GM23338 (cell line): ENCODE measurements at regions not wholly inside any gene's neighbourhood (a gene's known extent, or its start where the extent isn't known, plus 50 kb on each side); places are given as distances from the start of the nearest gene placed in this dataset.

ENCODE experiments used
- ATAC-seq: fragments of 200-7000 bp; cut with Tn5 transposase; 3 replicates; pipeline ENCODE4 v1.9.1; 2020
- DNase-seq: peaks from one replicate; pipeline ENCODE4 v3.0.0-alpha.2; 2015; ENCODE audit warnings: low spot score
- H2AFZ ChIP-seq: fragments of 200-600 bp; sonication (generic); 2 replicates; pipeline ENCODE4 v1.8.0; 2016; ENCODE audit warnings: antibody characterized with exemption, mild to moderate bottlenecking, moderate library complexity
- H3F3A ChIP-seq: fragments of 200-600 bp; sonication (generic); replicated peaks from 2 replicates; pipeline ENCODE4 v1.8.0; 2017; ENCODE audit warnings: antibody characterized with exemption, mixed run types, low read depth
- H3K27ac ChIP-seq: fragments of 200-600 bp; sonication (generic); 2 replicates; pipeline ENCODE4 v1.6.1; 2016; ENCODE audit warnings: low read depth
- H3K27me3 ChIP-seq: fragments of 200-600 bp; sonication (generic); 2 replicates; pipeline ENCODE4 v1.8.0; 2016; ENCODE audit warnings: mild to moderate bottlenecking, mixed run types, moderate library complexity; ENCODE audit not compliant: insufficient read depth
- H3K36me3 ChIP-seq: fragments of 200-600 bp; sonication (generic); 2 replicates; pipeline ENCODE4 v1.8.0; 2016; ENCODE audit warnings: mild to moderate bottlenecking; ENCODE audit not compliant: insufficient read depth
- H3K4me1 ChIP-seq: fragments of 200-600 bp; sonication (generic); 2 replicates; pipeline ENCODE4 v1.8.0; 2016; ENCODE audit warnings: mild to moderate bottlenecking, moderate library complexity; ENCODE audit not compliant: insufficient read depth
- H3K4me2 ChIP-seq: fragments of 200-600 bp; sonication (generic); 2 replicates; pipeline ENCODE4 v1.7.1; 2017; ENCODE audit warnings: mixed run types
- H3K4me3 ChIP-seq: fragments of 200-600 bp; sonication (generic); 2 replicates; pipeline ENCODE4 v1.6.1; 2016; ENCODE audit warnings: mixed run types
- H3K79me2 ChIP-seq: fragments of 200-600 bp; sonication (generic); replicated peaks from 2 replicates; pipeline ENCODE4 v1.8.0; 2017; ENCODE audit warnings: mild to moderate bottlenecking; ENCODE audit not compliant: insufficient read depth
- H3K9me2 ChIP-seq: fragments of 200-600 bp; sonication (generic); 2 replicates; pipeline ENCODE4 v1.8.0; 2017; ENCODE audit not compliant: insufficient read depth
- H4K20me1 ChIP-seq: fragments of 200-600 bp; sonication (generic); replicated peaks from 2 replicates; pipeline ENCODE4 v1.8.0; 2017; ENCODE audit warnings: mild to moderate bottlenecking; ENCODE audit not compliant: insufficient read depth
- H3K27ac Mint-ChIP-seq: 2 replicates; pipeline ENCODE4 v1.8.0; 2020; ENCODE audit warnings: inconsistent platforms, mild to moderate bottlenecking, moderate library complexity, mixed read lengths
- H3K27me3 Mint-ChIP-seq: 3 replicates; pipeline ENCODE4 v1.8.0; 2022; ENCODE audit warnings: low read depth, mild to moderate bottlenecking, moderate library complexity, mixed read lengths, inconsistent platforms; ENCODE audit not compliant: insufficient read depth, poor library complexity
- H3K36me3 Mint-ChIP-seq: 3 replicates; pipeline ENCODE4 v1.8.0; 2021; ENCODE audit warnings: low read depth, mild to moderate bottlenecking, inconsistent platforms, moderate library complexity, mixed read lengths
- H3K4me1 Mint-ChIP-seq: 3 replicates; pipeline ENCODE4 v1.8.0; 2020; ENCODE audit warnings: mild to moderate bottlenecking, inconsistent platforms, mixed read lengths
- H3K4me3 Mint-ChIP-seq: 3 replicates; pipeline ENCODE4 v1.8.0; 2021; ENCODE audit warnings: moderate library complexity, mild to moderate bottlenecking, inconsistent platforms, mixed read lengths
- H3K9me3 Mint-ChIP-seq: 3 replicates; pipeline ENCODE4 v1.8.0; 2020; ENCODE audit warnings: moderate library complexity, mild to moderate bottlenecking, inconsistent platforms, mixed read lengths
- CREB1 ChIP-seq: fragments of 250-450 bp; sonication (Bioruptor Pico); IDR thresholded peaks from 2 replicates; pipeline ENCODE4 v1.5.0; 2020; ENCODE audit warnings: low read depth, mild to moderate bottlenecking, moderate library complexity
- CTCF ChIP-seq, 2 experiments: fragments of 200-600 bp in 1 of 2; sonication (generic) in 1 of 2; conservative IDR thresholded peaks; 2 replicates each; pipeline versions ENCODE4 v1.5.1 to v1.6.1; 2016 to 2017; ENCODE audit warnings: antibody characterized with exemption in 2 of 2, low read depth in 2 of 2, mild to moderate bottlenecking in 2 of 2, moderate library complexity in 1 of 2
- EZH2 ChIP-seq: fragments of 200-600 bp; sonication (generic); IDR thresholded peaks from one replicate; pipeline ENCODE4 v1.8.0; 2017; ENCODE audit warnings: antibody characterized with exemption, mild to moderate bottlenecking, low read depth; ENCODE audit not compliant: unreplicated experiment
- EZH2phosphoT487 ChIP-seq: fragments of 200-600 bp; sonication (generic); IDR thresholded peaks from one replicate; pipeline ENCODE4 v1.8.1; 2018; ENCODE audit warnings: antibody characterized with exemption; ENCODE audit not compliant: unreplicated experiment
- JUNB ChIP-seq: IDR thresholded peaks from one replicate; pipeline ENCODE4 v1.6.1; 2016; ENCODE audit warnings: antibody characterized with exemption; ENCODE audit not compliant: unreplicated experiment
- POLR2AphosphoS5 ChIP-seq: IDR thresholded peaks from 2 replicates; pipeline ENCODE4 v1.6.1; 2016; ENCODE audit warnings: antibody characterized with exemption, low read depth
- STAT1 ChIP-seq: IDR thresholded peaks from one replicate; pipeline ENCODE4 v1.6.1; 2016; ENCODE audit warnings: antibody characterized with exemption; ENCODE audit not compliant: unreplicated experiment
- ZNF114 ChIP-seq: fragments of 250-450 bp; sonication (Bioruptor Pico); IDR thresholded peaks from 2 replicates; pipeline ENCODE4 v1.5.0; 2020; ENCODE audit warnings: mild to moderate bottlenecking, moderate library complexity
- ZNF331 ChIP-seq: fragments of 250-450 bp; sonication (Bioruptor Pico); IDR thresholded peaks from 2 replicates; pipeline ENCODE4 v1.5.0; 2020; ENCODE audit warnings: low read depth, mild to moderate bottlenecking, moderate library complexity
- ZNF462 ChIP-seq: fragments of 250-450 bp; sonication (Bioruptor Pico); IDR thresholded peaks from 2 replicates; pipeline ENCODE4 v1.5.0; 2020; ENCODE audit warnings: mild to moderate bottlenecking, moderate library complexity

DNA sequence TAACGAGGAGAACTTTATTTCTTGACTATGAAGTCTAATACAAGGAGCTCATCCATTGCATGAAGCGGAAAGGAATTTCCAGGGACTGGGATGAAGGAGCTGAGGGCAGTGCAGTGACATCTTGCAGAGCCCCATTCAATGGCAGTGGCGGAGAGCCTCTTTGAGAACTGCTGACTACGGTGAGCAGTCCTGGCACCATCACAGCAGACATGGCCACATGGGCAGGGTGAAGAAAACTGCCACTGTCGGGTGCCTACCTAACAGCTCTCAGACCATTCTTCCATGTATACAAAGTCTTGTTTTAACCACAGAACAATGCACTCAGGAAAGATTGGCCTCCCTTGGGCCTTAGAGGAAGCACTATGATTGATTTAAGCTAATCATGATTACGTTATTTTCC, 506.1 kb upstream of the DCC start:
- no peak overlapping the region for H3K4me3 Mint-ChIP-seq
- no peaks in the 10 kb centered on the region for H3K36me3 ChIP-seq
- no peak for TF ChIP-seq STAT1
- no peak for TF ChIP-seq POLR2AphosphoS5
- no peak for TF ChIP-seq JUNB
- TF ChIP-seq ZNF331: no peak
- no peak for TF ChIP-seq CREB1 (CRISPR knock-in tag)
- TF ChIP-seq EZH2: no peak
- no peak for TF ChIP-seq CTCF (conservative IDR thresholded peaks at IDR 0.05; ENCODE audit: low read depth in 2 of 2)
- no peak for TF ChIP-seq EZH2phosphoT487
- TF ChIP-seq ZNF114 (CRISPR knock-in tag): no peak
- TF ChIP-seq ZNF462 (CRISPR knock-in tag): no peak
- H3K79me2 ChIP-seq: no peaks in the 10 kb centered on the region
- H2AFZ ChIP-seq: peak overlapping the region; percentile 52
- no peak overlapping the region for H3K4me2 ChIP-seq
- H3K27ac Mint-ChIP-seq: no peak overlapping the region
- H3K27me3 Mint-ChIP-seq: peaks cover 2% of the 10 kb centered on the region
- H3K9me3 Mint-ChIP-seq: peaks cover 4% of the 10 kb centered on the region; the same call in 1 of the 3 replicates
- H4K20me1 ChIP-seq: no peaks in the 10 kb centered on the region
- H3K27me3 ChIP-seq: no peaks in the 10 kb centered on the region
- no peaks in the 10 kb centered on the region for H3K9me2 ChIP-seq
- no peak overlapping the region for H3K27ac ChIP-seq
- peaks cover 3% of the 10 kb centered on the region; the same call in 1 of the 3 replicates for H3K36me3 Mint-ChIP-seq
- DNase-seq (no peak), ATAC-seq (no peak)
- no peaks in the 10 kb centered on the region for H3F3A ChIP-seq
- H3K4me3 ChIP-seq: no peak overlapping the region
- no peaks in the 10 kb centered on the region for H3K4me1 ChIP-seq
- H3K4me1 Mint-ChIP-seq: peaks cover 6% of the 10 kb centered on the region; the same call in 2 of the 3 replicates
